Adrenal gland (tissue), 9 donors: ENCODE measurements at regions not wholly inside any gene's neighbourhood (a gene's known extent, or its start where the extent isn't known, plus 50 kb on each side); places are given as distances from the start of the nearest gene placed in this dataset.

ENCODE experiments used
- DNase-seq, 7 donors: peaks; one replicate each; pipeline ENCODE4 v3.0.0-alpha.2; 2019 to 2020
- H3K27ac ChIP-seq, 5 donors: fragments of 200-600 bp; sonication (generic) in 4 of 5; 1 replicate in 3 of 5; 2 replicates in 2 of 5; pipeline versions ENCODE4 v1.5.1 to v1.8.0; 2016 to 2020; ENCODE audit warnings: mild to moderate bottlenecking in 1 of 5
- H3K27me3 ChIP-seq: fragments of 200-600 bp; 2 replicates; pipeline ENCODE4 v1.8.0; 2021
- H3K36me3 ChIP-seq, 2 donors: fragments of 200-600 bp; replicated peaks in 1 of 2; 1 replicate in 1 of 2; 2 replicates in 1 of 2; pipeline versions ENCODE4 v1.5.1 to v1.8.0; 2018 to 2022
- H3K4me1 ChIP-seq, 2 donors: fragments of 200-600 bp; replicated peaks in 1 of 2; 1 replicate in 1 of 2; 2 replicates in 1 of 2; pipeline versions ENCODE4 v1.5.1 to v1.8.0; 2018 to 2021
- H3K4me3 ChIP-seq, 4 donors: fragments of 200-600 bp; sonication (generic) in 3 of 4; one replicate each; pipeline ENCODE4 v1.5.1; 2016 to 2018
- H3K9me3 ChIP-seq, 3 donors: fragments of 200-600 bp; sonication (generic) in 1 of 3; replicated peaks in 1 of 3; 1 replicate in 2 of 3; 2 replicates in 1 of 3; pipeline versions ENCODE4 v1.5.1 to v1.8.0; 2016 to 2021
- POLR2A ChIP-seq, 2 donors: fragments of 450-650 bp; IDR thresholded peaks; one replicate each; pipeline ENCODE4 v1.6.1; 2017; ENCODE audit warnings: antibody characterized with exemption in 2 of 2, mild to moderate bottlenecking in 2 of 2, moderate library complexity in 1 of 2
- WGBS, 4 donors: extraction: QIAGEN DNeasy Blood & Tissue Kit in 2 of 4; methylation state at CpG; one replicate each; pipeline versions ENCODE4 v1.1.5 to v1.1.7; 2013 to 2017; 5-methylcytosine and 5-hydroxymethylcytosine counted together
- intact Hi-C, 2 donors: fragments of 100-400 bp; cut with DNase I; formaldehyde crosslinking; loops; one replicate each; pipeline versions ENCODE4 v1.14.1 to v1.15.0; 2022 to 2023
- TF ChIP-seq, protein P1 (sequence below), 6 experiments: fragments of 450-650 bp in 4 of 6; fragments of 200-600 bp in 2 of 6; sonication (generic) in 1 of 6; IDR thresholded peaks; 1 replicate in 5 of 6; 2 replicates in 1 of 6; pipeline versions ENCODE4 v1.5.1 to v1.8.0; 2016 to 2021; ENCODE audit warnings: antibody characterized with exemption in 6 of 6, mild to moderate bottlenecking in 2 of 6, moderate library complexity in 1 of 6
- donor health status: healthy with polysubstance abuse.
- donor health status: Bipolar disorder and iron deficiency.
- donor health status: DM: yes; HTN: yes; CAD: no.
- donor health status: DM: no; HTN: no; CAD: no.
- donor health status: DM: no; HTN: no; CAD: no.

DNA sequence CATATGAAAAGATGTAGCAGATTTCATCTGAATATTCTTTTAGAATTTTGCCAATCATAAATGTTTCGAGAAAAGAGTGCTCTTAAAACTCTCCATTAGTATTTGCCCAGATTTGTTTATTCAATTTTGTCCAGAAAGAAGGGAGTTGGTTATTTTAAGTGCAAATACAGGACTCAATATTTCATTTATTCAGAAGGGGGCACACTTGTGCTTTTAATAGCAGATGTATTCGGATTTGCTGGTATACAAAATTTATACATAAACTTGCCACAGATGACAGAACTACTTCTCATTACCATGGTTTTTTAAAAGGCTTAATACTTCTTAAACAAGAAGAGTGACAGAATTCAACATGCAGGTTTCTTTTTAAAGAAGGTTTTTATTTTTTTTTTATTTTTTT lies 69.8 kb upstream of the GRM7 start:
- intact Hi-C loops: loop anchor here in 1 of 2 donors (10.0 kb wide), 1 partner anchor 1486 kb away; no protein-coding TSS in a partner anchor
- TF ChIP-seq, protein P1, sequence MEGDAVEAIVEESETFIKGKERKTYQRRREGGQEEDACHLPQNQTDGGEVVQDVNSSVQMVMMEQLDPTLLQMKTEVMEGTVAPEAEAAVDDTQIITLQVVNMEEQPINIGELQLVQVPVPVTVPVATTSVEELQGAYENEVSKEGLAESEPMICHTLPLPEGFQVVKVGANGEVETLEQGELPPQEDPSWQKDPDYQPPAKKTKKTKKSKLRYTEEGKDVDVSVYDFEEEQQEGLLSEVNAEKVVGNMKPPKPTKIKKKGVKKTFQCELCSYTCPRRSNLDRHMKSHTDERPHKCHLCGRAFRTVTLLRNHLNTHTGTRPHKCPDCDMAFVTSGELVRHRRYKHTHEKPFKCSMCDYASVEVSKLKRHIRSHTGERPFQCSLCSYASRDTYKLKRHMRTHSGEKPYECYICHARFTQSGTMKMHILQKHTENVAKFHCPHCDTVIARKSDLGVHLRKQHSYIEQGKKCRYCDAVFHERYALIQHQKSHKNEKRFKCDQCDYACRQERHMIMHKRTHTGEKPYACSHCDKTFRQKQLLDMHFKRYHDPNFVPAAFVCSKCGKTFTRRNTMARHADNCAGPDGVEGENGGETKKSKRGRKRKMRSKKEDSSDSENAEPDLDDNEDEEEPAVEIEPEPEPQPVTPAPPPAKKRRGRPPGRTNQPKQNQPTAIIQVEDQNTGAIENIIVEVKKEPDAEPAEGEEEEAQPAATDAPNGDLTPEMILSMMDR (IDR thresholded peaks at IDR 0.05): peak in 2 of 6 experiments; percentile 10 to 25
- no peak for TF ChIP-seq POLR2A (IDR thresholded peaks at IDR 0.05)
- H3K27ac ChIP-seq: no peak overlapping the region
- no peaks in the 10 kb centered on the region for H3K9me3 ChIP-seq
- H3K36me3 ChIP-seq: no peaks in the 10 kb centered on the region
- no peaks in the 10 kb centered on the region for H3K4me1 ChIP-seq
- H3K4me3 ChIP-seq: no peak overlapping the region
- no peaks in the 10 kb centered on the region for H3K27me3 ChIP-seq
- DNase-seq: no peak
- 33 to 44% (median 37%) methylated on average over 2 of the region's 2 CpGs for WGBS, 4 donors

DNA sequence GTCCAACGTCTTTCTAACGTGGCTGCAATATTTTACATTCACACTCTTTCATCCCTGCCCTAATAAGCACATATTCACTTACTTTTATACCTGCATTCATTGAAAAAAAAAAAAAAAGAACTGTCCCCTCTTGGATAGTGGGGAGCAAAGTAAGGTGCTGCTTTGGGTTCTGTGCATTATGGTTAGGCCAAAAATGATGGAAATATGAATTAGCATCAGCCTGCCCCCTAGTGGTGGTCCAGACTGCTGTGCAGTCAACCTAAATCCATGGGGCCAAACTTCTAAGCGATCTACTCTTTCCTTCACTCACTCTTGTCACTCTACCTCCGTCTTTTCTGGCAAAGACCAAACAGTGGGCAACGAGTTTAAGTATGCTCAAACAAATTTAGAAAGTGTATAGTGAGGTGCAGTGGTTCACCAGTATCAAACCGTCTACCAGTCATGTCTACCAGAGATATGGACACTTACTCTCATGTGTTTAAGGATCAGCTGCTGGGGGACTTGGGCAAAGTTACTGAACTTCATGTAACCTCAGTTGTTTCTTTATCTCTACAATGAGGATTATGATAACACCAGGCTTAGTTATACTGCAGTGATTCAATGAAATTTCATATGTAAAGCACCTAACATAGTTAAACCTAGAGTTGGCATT lies 61.5 kb upstream of the GRM7 start:
- TF ChIP-seq POLR2A (IDR thresholded peaks at IDR 0.05): no peak
- TF ChIP-seq, protein P1 (IDR thresholded peaks at IDR 0.05): peak; percentile 56 to 76 (median 65)
- no peak overlapping the region for H3K27ac ChIP-seq
- no peaks in the 10 kb centered on the region for H3K4me1 ChIP-seq
- H3K27me3 ChIP-seq: no peaks in the 10 kb centered on the region
- peak; percentile 18 to 54 (median 46) for DNase-seq
- WGBS, 4 donors: 62 to 68% (median 64%) methylated on average over 6 of the region's 6 CpGs
- no peaks in the 10 kb centered on the region for H3K36me3 ChIP-seq
- intact Hi-C loops: loop anchor here in 1 of 2 donors (10.0 kb wide), 1 partner anchor 1495 kb away; no protein-coding TSS in a partner anchor
- no peaks in the 10 kb centered on the region for H3K9me3 ChIP-seq
- H3K4me3 ChIP-seq: no peak overlapping the region

DNA sequence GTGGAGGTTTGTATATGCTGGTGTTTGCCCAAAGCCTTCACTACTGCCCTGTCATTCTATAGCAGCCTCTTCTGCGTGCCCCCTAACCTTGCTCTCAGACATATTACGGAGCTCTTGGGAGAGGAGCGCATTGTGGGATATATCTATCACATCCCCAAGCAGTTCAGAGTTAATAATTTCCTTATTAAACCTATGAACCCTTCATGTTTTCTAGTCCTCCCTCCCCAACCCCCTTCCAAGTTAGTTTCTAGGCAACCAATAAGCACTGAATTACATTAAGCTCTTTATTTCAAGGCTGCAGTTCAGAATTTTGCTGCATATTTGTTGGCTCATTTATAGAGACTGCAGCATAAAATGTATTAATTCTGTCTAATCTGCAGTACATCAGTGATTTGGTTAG lies 57.3 kb upstream of the GRM7 start:
- intact Hi-C loops: no loop called here

DNA sequence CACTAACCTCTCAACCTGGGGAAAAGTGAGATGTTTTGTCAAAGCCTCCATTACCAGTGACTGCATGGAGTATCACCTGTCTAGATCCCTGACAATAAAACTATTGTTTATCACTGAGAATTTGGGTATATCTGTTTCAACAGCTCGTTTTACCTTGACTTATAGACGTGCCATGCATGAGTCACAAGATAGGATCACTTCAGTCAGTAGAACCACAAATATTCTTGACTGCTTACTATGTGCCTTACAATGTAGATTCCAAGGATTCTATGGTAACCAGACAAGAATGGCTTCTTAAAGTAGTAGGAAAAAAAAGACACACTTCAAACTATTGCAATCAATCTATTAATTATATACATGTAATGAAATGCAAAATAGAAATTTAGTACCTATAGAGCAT lies 55.7 kb upstream of the GRM7 start:
- H3K9me3 ChIP-seq: no peaks in the 10 kb centered on the region

More for the DNA sequence above, 57.3 kb upstream of the GRM7 start:
- no peak overlapping the region for H3K4me3 ChIP-seq
- no peaks in the 10 kb centered on the region for H3K27me3 ChIP-seq
- no peak overlapping the region for H3K27ac ChIP-seq
- no peaks in the 10 kb centered on the region for H3K4me1 ChIP-seq
- 88 to 95% (median 94%) methylated on average over 3 of the region's 3 CpGs for WGBS, 4 donors
- no peaks in the 10 kb centered on the region for H3K36me3 ChIP-seq
- DNase-seq: no peak
- H3K9me3 ChIP-seq: no peaks in the 10 kb centered on the region
- TF ChIP-seq, protein P1 (IDR thresholded peaks at IDR 0.05): no peak
- TF ChIP-seq POLR2A (IDR thresholded peaks at IDR 0.05): no peak

More for the DNA sequence above, 55.7 kb upstream of the GRM7 start:
- TF ChIP-seq, protein P1 (IDR thresholded peaks at IDR 0.05): no peak
- TF ChIP-seq POLR2A (IDR thresholded peaks at IDR 0.05): no peak
- intact Hi-C loops: no loop called here
- H3K4me3 ChIP-seq: no peak overlapping the region
- H3K36me3 ChIP-seq: no peaks in the 10 kb centered on the region
- no peaks in the 10 kb centered on the region for H3K27me3 ChIP-seq
- no peak overlapping the region for H3K27ac ChIP-seq
- no peak for DNase-seq
- 30 to 53% (median 49%) methylated on average over 2 of the region's 2 CpGs for WGBS, 4 donors
- H3K4me1 ChIP-seq: no peaks in the 10 kb centered on the region
